AG04449 (cell line): ENCODE measurements at regions not wholly inside any gene's neighbourhood (a gene's known extent, or its start where the extent isn't known, plus 50 kb on each side); places are given as distances from the start of the nearest gene placed in this dataset.
"Not testable (repeated sequence)": the region's sequence is repeated elsewhere in the genome, so short reads cannot be mapped to it uniquely, and the experiment has no call there.

Experiments
- CTCF ChIA-PET: fragments of 350-600 bp; formaldehyde crosslinking; extraction: SDS; loops from one replicate; lab custom pipeline; 2021; ENCODE audit warnings: antibody characterized with exemption; lab: Yijun Ruan, JAX
- POLR2A ChIA-PET: fragments of 400-600, 350-600 bp; formaldehyde crosslinking; extraction: SDS; loops from one replicate; lab custom pipeline; 2020; ENCODE audit warnings: antibody characterized with exemption, inconsistent platforms; lab: Yijun Ruan, JAX
- DNase-seq: peaks from one replicate; pipeline ENCODE4 v3.0.0-alpha.2; 2010; ENCODE audit warnings: low read depth, low spot score
- H3K4me3 ChIP-seq: 2 replicates; pipeline ENCODE4 v1.5.1; 2011; ENCODE audit warnings: low read depth, mild to moderate bottlenecking, control low read depth, low read length
- TF ChIP-seq, protein P1 (sequence below): IDR thresholded peaks from one replicate; pipeline ENCODE4 v1.5.1; 2011; ENCODE audit warnings: mild to moderate bottlenecking, moderate library complexity, low read length, control low read depth, inconsistent platforms; ENCODE audit not compliant: insufficient read depth; ENCODE audit errors: missing control alignments

DNA sequence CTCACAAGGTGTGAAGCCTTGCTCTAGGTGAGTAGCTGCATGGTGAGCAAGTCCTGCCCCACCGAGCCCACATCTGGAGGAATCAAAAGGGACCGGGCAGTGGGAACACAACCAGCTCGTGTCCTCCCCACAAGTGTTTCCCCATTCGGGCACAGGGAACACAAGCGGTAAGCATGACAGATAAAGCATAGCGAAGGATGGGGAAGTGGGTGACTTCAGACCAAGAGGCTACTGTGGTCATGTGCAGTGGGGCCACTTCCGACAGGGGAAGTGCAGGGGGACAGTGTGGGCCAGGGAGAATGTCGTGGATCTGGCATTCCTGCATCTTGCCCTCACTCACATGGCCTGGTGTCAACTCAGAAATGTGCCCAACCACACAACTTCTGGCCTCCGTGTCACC, 306.2 kb downstream of the FAM72C start:
- TF ChIP-seq, protein P1, sequence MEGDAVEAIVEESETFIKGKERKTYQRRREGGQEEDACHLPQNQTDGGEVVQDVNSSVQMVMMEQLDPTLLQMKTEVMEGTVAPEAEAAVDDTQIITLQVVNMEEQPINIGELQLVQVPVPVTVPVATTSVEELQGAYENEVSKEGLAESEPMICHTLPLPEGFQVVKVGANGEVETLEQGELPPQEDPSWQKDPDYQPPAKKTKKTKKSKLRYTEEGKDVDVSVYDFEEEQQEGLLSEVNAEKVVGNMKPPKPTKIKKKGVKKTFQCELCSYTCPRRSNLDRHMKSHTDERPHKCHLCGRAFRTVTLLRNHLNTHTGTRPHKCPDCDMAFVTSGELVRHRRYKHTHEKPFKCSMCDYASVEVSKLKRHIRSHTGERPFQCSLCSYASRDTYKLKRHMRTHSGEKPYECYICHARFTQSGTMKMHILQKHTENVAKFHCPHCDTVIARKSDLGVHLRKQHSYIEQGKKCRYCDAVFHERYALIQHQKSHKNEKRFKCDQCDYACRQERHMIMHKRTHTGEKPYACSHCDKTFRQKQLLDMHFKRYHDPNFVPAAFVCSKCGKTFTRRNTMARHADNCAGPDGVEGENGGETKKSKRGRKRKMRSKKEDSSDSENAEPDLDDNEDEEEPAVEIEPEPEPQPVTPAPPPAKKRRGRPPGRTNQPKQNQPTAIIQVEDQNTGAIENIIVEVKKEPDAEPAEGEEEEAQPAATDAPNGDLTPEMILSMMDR = no peak
- no peak overlapping the region for H3K4me3 ChIP-seq
- DNase-seq = no peak
- CTCF ChIA-PET = no interaction called here
- POLR2A ChIA-PET = no interaction called here

DNA sequence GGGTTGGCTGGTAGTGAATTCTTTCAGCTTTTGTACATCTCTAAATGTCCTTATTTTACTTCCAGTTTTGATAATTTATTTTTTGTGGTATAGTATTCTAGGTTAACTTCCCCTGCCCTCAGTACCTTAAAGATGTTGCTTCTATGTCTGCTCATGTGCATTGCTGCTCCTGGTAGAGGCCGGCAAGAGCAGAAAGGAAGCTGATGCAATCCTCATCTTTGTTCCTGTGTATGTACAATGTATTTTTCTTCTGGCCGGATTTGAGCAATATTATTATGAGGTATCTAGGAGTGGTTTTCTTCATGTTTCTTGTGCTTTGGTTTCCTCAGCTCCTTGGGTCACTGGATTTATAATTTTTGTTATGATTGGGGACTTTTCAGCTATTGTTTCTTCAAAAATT, 308.7 kb downstream of the FAM72C start:
- CTCF ChIA-PET, POLR2A ChIA-PET, DNase-seq, H3K4me3 ChIP-seq: not testable (repeated sequence)

DNA sequence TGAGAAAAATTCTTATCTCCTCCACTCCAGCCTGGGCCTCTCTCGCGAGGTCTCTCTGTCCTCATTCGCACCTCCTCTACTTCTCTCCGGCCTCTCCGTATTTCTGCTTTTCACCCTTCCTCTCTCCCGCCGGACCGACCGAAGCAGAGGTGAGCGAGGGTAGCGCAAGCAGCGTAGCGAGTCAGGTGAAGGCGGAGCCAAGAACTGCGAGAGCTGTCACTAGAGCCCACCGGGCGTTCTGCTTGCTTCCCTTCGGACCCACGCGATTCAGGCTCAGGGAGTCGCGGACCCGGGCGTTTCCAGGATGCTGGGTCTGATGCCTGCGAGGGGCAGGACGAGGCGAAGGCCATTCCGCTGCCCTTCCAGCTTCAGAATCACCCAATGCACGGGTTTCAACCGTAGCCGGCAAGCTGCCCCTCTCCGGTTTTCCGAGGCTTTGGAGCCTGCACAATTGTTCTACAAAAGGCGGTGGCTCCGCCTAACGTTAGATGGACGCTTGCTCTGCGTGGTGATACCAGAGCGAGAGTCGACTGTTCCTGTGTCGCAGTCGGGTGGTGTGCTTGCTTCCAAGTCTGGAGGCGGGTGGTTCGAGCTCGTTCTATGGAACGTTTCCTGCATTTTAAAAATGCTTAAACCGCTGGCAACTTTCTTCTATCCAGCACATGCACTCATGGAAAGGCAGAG, 310.2 kb downstream of the FAM72C start:
- TF ChIP-seq, protein P1 = no peak
- CTCF ChIA-PET = no interaction called here
- POLR2A ChIA-PET = no interaction called here
- no peak for DNase-seq
- H3K4me3 ChIP-seq = no peak overlapping the region

DNA sequence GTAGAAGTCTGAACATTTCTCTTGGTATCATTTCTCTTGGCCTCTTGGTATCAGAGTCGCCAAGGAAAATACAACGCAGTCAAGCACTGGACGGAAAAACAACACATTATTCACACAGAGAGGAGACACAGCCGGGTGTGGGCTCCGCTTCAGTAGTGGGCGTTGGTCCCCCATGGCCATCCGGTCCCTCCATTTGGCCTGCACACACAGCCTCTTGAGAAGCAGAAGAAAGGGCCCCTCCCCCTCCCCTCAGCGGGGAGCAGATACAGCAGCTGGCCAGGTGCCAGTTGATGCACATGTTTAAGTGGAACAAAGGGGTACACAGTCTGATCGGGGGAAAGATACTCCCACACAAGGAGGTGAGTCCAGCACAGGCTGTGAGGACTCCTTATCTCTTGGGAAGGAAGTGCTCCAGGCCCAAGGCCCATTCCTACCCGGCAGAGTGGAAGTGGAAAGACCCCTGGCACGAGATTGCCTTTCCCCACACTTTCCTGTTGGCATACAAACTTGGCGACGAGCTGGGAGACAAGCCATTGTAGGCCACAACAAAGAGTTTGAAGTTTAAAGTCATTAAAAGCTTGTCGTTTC, 311.3 kb downstream of the FAM72C start:
- H3K4me3 ChIP-seq = no peak overlapping the region
- TF ChIP-seq, protein P1 = no peak
- DNase-seq = no peak
- ChIA-PET POLR2A (no interaction called here), CTCF (no interaction called here)

DNA sequence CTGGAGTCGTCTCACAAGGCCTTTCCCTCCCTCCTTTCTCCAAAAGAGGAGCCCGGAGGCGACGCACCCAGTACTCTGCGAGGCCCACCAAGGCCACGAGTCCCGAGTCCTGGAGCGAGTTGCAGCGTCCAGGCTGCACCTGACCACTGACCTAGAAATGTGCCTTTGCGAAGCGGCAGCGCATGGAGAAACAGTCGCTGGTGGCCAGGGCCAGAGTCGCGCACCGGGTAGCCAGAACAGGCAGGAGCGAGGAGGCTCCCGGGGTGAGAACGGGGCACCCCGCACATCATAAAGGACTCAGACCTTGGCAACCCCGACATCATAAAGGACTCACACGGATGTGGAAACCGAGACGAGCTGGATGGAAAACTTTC, 318.4 kb downstream of the FAM72C start:
- DNase-seq = no peak
- CTCF ChIA-PET = no interaction called here
- TF ChIP-seq, protein P1 = no peak
- no peak overlapping the region for H3K4me3 ChIP-seq
- POLR2A ChIA-PET = no interaction called here

DNA sequence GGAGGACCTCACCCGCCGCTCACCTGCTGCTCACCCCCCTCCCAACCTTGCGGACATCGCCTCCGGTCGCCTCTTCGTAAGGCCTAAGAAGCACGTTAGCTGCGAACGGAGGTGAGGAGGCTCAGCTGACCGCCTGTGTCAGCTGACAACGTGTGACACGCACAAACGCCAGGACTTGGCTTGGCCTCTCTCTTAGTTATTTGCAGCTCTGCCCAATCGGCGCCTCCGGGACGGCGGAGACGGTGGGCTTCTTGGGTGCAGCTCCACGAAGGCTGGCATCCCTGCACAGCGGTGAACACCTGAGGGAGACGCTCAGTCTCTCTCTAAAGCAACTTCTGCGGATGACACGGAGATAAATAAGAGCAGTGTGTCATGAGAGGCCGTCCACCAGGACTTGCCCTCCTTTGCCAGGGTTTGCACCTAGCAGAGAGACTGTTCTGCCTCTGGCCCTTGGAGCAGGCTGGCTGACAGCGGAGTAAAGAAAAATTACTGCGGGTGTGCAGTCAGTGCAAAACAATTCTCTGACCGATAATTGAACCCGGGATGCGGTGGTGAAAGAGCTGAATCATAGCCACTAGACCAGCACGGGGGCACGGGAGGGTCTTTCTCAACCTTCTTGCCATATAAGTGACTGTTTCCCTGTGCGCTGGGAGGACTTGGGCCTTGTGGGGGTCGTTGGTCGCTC, 318.9 kb downstream of the FAM72C start:
- ChIA-PET POLR2A (no interaction called here), CTCF (no interaction called here)
- TF ChIP-seq, protein P1 = no peak
- DNase-seq = no peak
- H3K4me3 ChIP-seq = no peak overlapping the region
